ENCODE measurements at regions not wholly inside any gene's neighbourhood (a gene's known extent, or its start where the extent isn't known, plus 50 kb on each side); places are given as distances from the start of the nearest gene placed in this dataset.

DNA sequence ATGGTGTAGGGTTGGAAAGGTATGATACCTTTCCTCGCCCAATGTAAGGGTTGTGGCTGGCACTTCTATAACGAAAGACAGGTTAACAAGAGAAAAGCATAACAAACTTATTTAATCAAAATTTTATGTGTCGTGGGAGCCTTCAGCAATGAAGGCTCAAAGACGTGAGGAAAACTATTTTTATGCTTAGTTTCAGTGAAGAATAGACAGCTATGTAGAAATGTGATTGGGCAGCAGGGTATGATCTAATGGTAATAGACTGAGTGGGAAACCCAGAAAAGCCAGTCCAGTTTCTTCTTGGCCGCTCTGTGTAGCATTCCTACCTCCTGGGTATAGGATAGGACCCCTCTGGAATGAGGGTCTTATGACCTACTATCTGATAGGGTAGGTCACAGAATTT lies 464.7 kb downstream of the ADGRL2 start:
- no peaks in the 10 kb centered on the region for H3K4me1 Mint-ChIP-seq
- no peak overlapping the region for H3K27ac Mint-ChIP-seq (ENCODE audit: unreplicated experiment)
- H3K36me3 Mint-ChIP-seq (ENCODE audit: low read depth) = no peaks in the 10 kb centered on the region
- H3K27me3 Mint-ChIP-seq (ENCODE audit: low read depth) = no peaks in the 10 kb centered on the region
- H3K9me3 Mint-ChIP-seq = no peaks in the 10 kb centered on the region
- no peak for TF ChIP-seq CTCF (conservative IDR thresholded peaks at IDR 0.05)
- no peak for DNase-seq (ENCODE audit: low read depth, low spot score)
- H3K4me3 Mint-ChIP-seq = no peak overlapping the region

DNA sequence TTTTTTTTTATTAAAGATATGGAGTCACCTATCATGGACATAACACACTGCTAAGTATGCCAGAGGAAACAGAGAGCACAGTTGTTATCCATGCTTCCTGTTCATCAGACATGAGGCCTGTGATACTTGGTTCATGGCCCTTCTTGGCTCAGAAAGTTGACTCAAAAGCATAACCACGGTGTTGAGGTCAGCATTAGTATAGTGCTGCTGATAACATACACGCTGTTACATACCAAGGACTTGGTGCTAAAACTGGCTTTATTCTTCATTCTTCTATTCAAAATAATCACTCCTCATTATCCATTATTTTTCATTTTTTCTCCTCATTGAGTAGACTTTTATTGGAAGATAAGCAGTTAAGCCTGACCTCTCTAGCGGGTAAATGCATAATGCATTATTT lies 464.1 kb downstream of the ADGRL2 start:
- H3K4me1 Mint-ChIP-seq = no peaks in the 10 kb centered on the region
- TF ChIP-seq CTCF (conservative IDR thresholded peaks at IDR 0.05) = no peak
- H3K9me3 Mint-ChIP-seq = no peaks in the 10 kb centered on the region
- H3K27ac Mint-ChIP-seq (ENCODE audit: unreplicated experiment) = no peak overlapping the region
- H3K36me3 Mint-ChIP-seq (ENCODE audit: low read depth) = no peaks in the 10 kb centered on the region
- no peaks in the 10 kb centered on the region for H3K27me3 Mint-ChIP-seq (ENCODE audit: low read depth)
- no peak overlapping the region for H3K4me3 Mint-ChIP-seq
- DNase-seq (ENCODE audit: low read depth, low spot score) = no peak

DNA sequence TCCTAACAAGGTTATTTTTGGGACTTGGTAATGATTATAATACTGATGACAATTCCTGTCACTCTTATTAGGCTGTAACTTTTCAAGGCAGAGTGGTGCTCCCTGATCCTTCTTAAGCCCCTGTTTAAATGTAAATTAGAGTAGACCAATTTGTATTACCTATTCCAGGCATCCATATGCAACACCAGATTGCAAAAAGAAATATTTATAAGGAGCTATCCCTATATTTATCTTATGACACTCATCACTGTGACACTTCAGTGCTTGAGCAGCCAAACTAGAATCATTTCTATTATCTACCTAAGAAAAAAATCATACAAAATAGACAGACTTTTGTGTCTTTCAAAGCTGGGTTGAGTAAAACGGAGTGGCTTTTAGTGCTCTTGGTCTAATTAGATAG lies 462.7 kb downstream of the ADGRL2 start:
- no peak for TF ChIP-seq CTCF (conservative IDR thresholded peaks at IDR 0.05)
- Mint-ChIP-seq H3K9me3 (no peaks in the 10 kb centered on the region), H3K4me1 (no peaks in the 10 kb centered on the region), H3K4me3 (no peak overlapping the region), H3K36me3 (ENCODE audit: low read depth) (no peaks in the 10 kb centered on the region), H3K27me3 (ENCODE audit: low read depth) (no peaks in the 10 kb centered on the region), H3K27ac (ENCODE audit: unreplicated experiment) (no peak overlapping the region)
- no peak for DNase-seq (ENCODE audit: low read depth, low spot score)

GRCh38 chr1:82260666-82261065 lies 459.9 kb downstream of the ADGRL2 start:
- no peaks in the 10 kb centered on the region for H3K36me3 Mint-ChIP-seq (ENCODE audit: low read depth)
- H3K4me1 Mint-ChIP-seq = no peaks in the 10 kb centered on the region
- H3K4me3 Mint-ChIP-seq = no peak overlapping the region
- no peak for TF ChIP-seq CTCF (conservative IDR thresholded peaks at IDR 0.05)
- no peak overlapping the region for H3K27ac Mint-ChIP-seq (ENCODE audit: unreplicated experiment)
- H3K27me3 Mint-ChIP-seq (ENCODE audit: low read depth) = no peaks in the 10 kb centered on the region
- no peaks in the 10 kb centered on the region for H3K9me3 Mint-ChIP-seq
- no peak for DNase-seq (ENCODE audit: low read depth, low spot score)

- Mint-ChIP-seq H3K9me3 (no peaks in the 10 kb centered on the region), H3K27ac (ENCODE audit: unreplicated experiment) (no peak overlapping the region), H3K4me3 (no peak overlapping the region), H3K27me3 (ENCODE audit: low read depth) (no peaks in the 10 kb centered on the region), H3K36me3 (ENCODE audit: low read depth) (no peaks in the 10 kb centered on the region), H3K4me1 (no peaks in the 10 kb centered on the region)
- TF ChIP-seq CTCF (conservative IDR thresholded peaks at IDR 0.05) = no peak
- no peak for DNase-seq (ENCODE audit: low read depth, low spot score)
Measured at GRCh38 chr1:82260051-82260450, 459.3 kb downstream of the ADGRL2 start.

- no peaks in the 10 kb centered on the region for H3K9me3 Mint-ChIP-seq
- no peaks in the 10 kb centered on the region for H3K4me1 Mint-ChIP-seq
- no peak overlapping the region for H3K27ac Mint-ChIP-seq (ENCODE audit: unreplicated experiment)
- TF ChIP-seq CTCF (conservative IDR thresholded peaks at IDR 0.05) = no peak
- H3K27me3 Mint-ChIP-seq (ENCODE audit: low read depth) = no peaks in the 10 kb centered on the region
- H3K36me3 Mint-ChIP-seq (ENCODE audit: low read depth) = no peaks in the 10 kb centered on the region
- no peak overlapping the region for H3K4me3 Mint-ChIP-seq
- DNase-seq (ENCODE audit: low read depth, low spot score) = no peak
Measured at GRCh38 chr1:82258887-82259286, 458.2 kb downstream of the ADGRL2 start.
